H1 (cell line): ENCODE measurements at regions not wholly inside any gene's neighbourhood (a gene's known extent, or its start where the extent isn't known, plus 50 kb on each side); places are given as distances from the start of the nearest gene placed in this dataset.

Experiments
- CTCF ChIA-PET: fragments of 300-600 bp; sonication (Branson Sonifier 250); formaldehyde crosslinking; loops from one replicate; lab custom pipeline; 2021; ENCODE audit not compliant: partially characterized antibody; lab: Charles Lee
- POLR2A ChIA-PET: fragments of 300-600 bp; sonication (Branson Sonifier 250); formaldehyde crosslinking; loops from one replicate; lab custom pipeline; 2021; ENCODE audit warnings: inconsistent platforms; ENCODE audit not compliant: partially characterized antibody; lab: Charles Lee
- DNase-seq, 2 experiments: peaks; one replicate each; pipeline versions ENCODE4 v3.0.0 to v3.0.0-alpha.2; 2010 to 2022; ENCODE audit warnings: low spot score in 2 of 2, low read depth in 1 of 2, mixed read lengths in 1 of 2
- FAIRE-seq: peaks from 2 replicates; lab custom pipeline; 2011; peaks lifted over from hg19 to GRCh38; lab: Jason Lieb, UNC
- H2AFZ ChIP-seq: 2 replicates; pipeline ENCODE4 v1.8.1; 2012; ENCODE audit warnings: low read length, inconsistent platforms
- H2AK5ac ChIP-seq: 2 replicates; pipeline ENCODE4 v1.6.1; 2013; ENCODE audit warnings: low read depth, low read length
- H2BK120ac ChIP-seq: replicated peaks from 2 replicates; pipeline ENCODE3; 2013; ENCODE audit warnings: low read depth, low read length, inconsistent platforms
- H2BK12ac ChIP-seq: 2 replicates; pipeline ENCODE4 v1.6.1; 2013; ENCODE audit warnings: low read depth, low read length
- H2BK15ac ChIP-seq: 2 replicates; pipeline ENCODE4 v1.6.1; 2013; ENCODE audit warnings: low read length
- H2BK20ac ChIP-seq: 2 replicates; pipeline ENCODE4 v1.6.1; 2013; ENCODE audit warnings: low read length
- H2BK5ac ChIP-seq: 2 replicates; pipeline ENCODE4 v1.6.1; 2013; ENCODE audit warnings: low read depth, low read length
- H3K14ac ChIP-seq: 2 replicates; pipeline ENCODE4 v1.6.1; 2013; ENCODE audit warnings: inconsistent platforms; ENCODE audit not compliant: insufficient read length
- H3K18ac ChIP-seq: 2 replicates; pipeline ENCODE4 v1.6.1; 2013; ENCODE audit warnings: low read length; ENCODE audit errors: extremely low read depth
- H3K23ac ChIP-seq: 2 replicates; pipeline ENCODE4 v1.6.1; 2013; ENCODE audit warnings: inconsistent platforms; ENCODE audit not compliant: insufficient read length
- H3K23me2 ChIP-seq: 2 replicates; pipeline ENCODE4 v1.6.1; 2013; ENCODE audit warnings: low read depth, low read length
- H3K27ac ChIP-seq: 2 replicates; pipeline ENCODE4 v1.6.1; 2011; ENCODE audit warnings: low read depth, low read length, inconsistent platforms
- H3K27me3 ChIP-seq, 4 experiments: replicated peaks in 1 of 4; 1 replicate in 1 of 4; 2 replicates in 3 of 4; pipeline versions ENCODE4 v1.6.1 to v1.8.1; 2011 to 2013; ENCODE audit warnings: low read length in 3 of 4, mild to moderate bottlenecking in 3 of 4, inconsistent platforms in 2 of 4, mixed read lengths in 2 of 4, moderate library complexity in 1 of 4; ENCODE audit not compliant: control insufficient read depth in 3 of 4, insufficient read depth in 3 of 4; ENCODE audit errors: extremely low read depth in 1 of 4
- H3K36me3 ChIP-seq, 4 experiments: 2 replicates each; pipeline versions ENCODE4 v1.6.1 to v1.8.1; 2011 to 2013; ENCODE audit warnings: mild to moderate bottlenecking in 4 of 4, low read length in 3 of 4, moderate library complexity in 2 of 4, control low read depth in 1 of 4, inconsistent platforms in 1 of 4; ENCODE audit not compliant: insufficient read depth in 4 of 4, control insufficient read depth in 2 of 4
- H3K4ac ChIP-seq: replicated peaks from 2 replicates; pipeline ENCODE3; 2013; ENCODE audit warnings: low read length, low read depth, mixed read lengths, inconsistent platforms; ENCODE audit not compliant: insufficient read length
- H3K4me1 ChIP-seq, 4 experiments: replicated peaks in 1 of 4; 1 replicate in 1 of 4; 2 replicates in 3 of 4; pipeline versions ENCODE4 v1.6.1 to v1.8.1; 2011 to 2013; ENCODE audit warnings: low read length in 3 of 4, inconsistent platforms in 2 of 4, mixed read lengths in 1 of 4; ENCODE audit not compliant: insufficient read depth in 4 of 4, control insufficient read depth in 3 of 4
- H3K4me2 ChIP-seq, 2 experiments: 2 replicates each; pipeline versions ENCODE4 v1.6.1 to v1.8.1; 2011 to 2013; ENCODE audit warnings: low read depth in 2 of 2, low read length in 2 of 2, control low read depth in 1 of 2, inconsistent platforms in 1 of 2, mild to moderate bottlenecking in 1 of 2; ENCODE audit not compliant: insufficient read depth in 1 of 2
- H3K4me3 ChIP-seq, 4 experiments: fragments of 200-600, 300-600 bp in 1 of 4; sonication (generic), shearing (Covaris generic), sonication (Bioruptor Twin) in 1 of 4; 2 replicates each; pipeline versions ENCODE4 v1.5.1 to v1.8.1; 2011 to 2016; ENCODE audit warnings: low read length in 4 of 4, low read depth in 3 of 4, control low read depth in 2 of 4, inconsistent platforms in 2 of 4, mild to moderate bottlenecking in 2 of 4, mixed read lengths in 1 of 4, moderate library complexity in 1 of 4; ENCODE audit not compliant: insufficient read depth in 2 of 4; ENCODE audit errors: extremely low read depth in 1 of 4
- H3K56ac ChIP-seq: replicated peaks from 2 replicates; pipeline ENCODE3; 2013; ENCODE audit warnings: low read depth, mild to moderate bottlenecking, mixed read lengths, low read length, inconsistent platforms; ENCODE audit not compliant: insufficient read length
- H3K79me1 ChIP-seq: 2 replicates; pipeline ENCODE4 v1.6.1; 2013; ENCODE audit warnings: low read depth, low read length, control low read depth
- H3K79me2 ChIP-seq, 2 experiments: 2 replicates each; pipeline versions ENCODE4 v1.6.1 to v1.8.1; 2012 to 2013; ENCODE audit warnings: low read length in 2 of 2, mild to moderate bottlenecking in 2 of 2, inconsistent platforms in 1 of 2; ENCODE audit not compliant: insufficient read depth in 2 of 2, control insufficient read depth in 1 of 2
- H3K9ac ChIP-seq, 4 experiments: replicated peaks in 1 of 4; 1 replicate in 1 of 4; 2 replicates in 3 of 4; pipeline versions ENCODE4 v1.6.1 to v1.8.1; 2011 to 2013; ENCODE audit warnings: low read depth in 3 of 4, low read length in 3 of 4, control low read depth in 2 of 4, mild to moderate bottlenecking in 2 of 4, moderate library complexity in 2 of 4, inconsistent platforms in 1 of 4; ENCODE audit errors: extremely low read depth in 1 of 4
- H3K9me3 ChIP-seq, 2 experiments: 2 replicates each; pipeline versions ENCODE4 v1.6.1 to v1.8.1; 2012 to 2013; ENCODE audit warnings: mild to moderate bottlenecking in 2 of 2, moderate library complexity in 2 of 2, control low read depth in 1 of 2, inconsistent platforms in 1 of 2, low read depth in 1 of 2, low read length in 1 of 2, mixed read lengths in 1 of 2; ENCODE audit not compliant: insufficient read depth in 2 of 2
- H4K20me1 ChIP-seq, 2 experiments: replicated peaks in 1 of 2; 2 replicates each; pipeline versions ENCODE3 to v1.8.1; 2011 to 2013; ENCODE audit warnings: inconsistent platforms in 2 of 2, low read length in 2 of 2, mild to moderate bottlenecking in 1 of 2; ENCODE audit not compliant: insufficient read depth in 2 of 2, control insufficient read depth in 1 of 2
- H4K5ac ChIP-seq: 2 replicates; pipeline ENCODE4 v1.6.1; 2013; ENCODE audit warnings: low read length, low read depth, mixed read lengths, inconsistent platforms; ENCODE audit not compliant: insufficient read length
- H4K8ac ChIP-seq: 2 replicates; pipeline ENCODE4 v1.8.0; 2013; ENCODE audit warnings: mild to moderate bottlenecking, moderate library complexity, low read length, inconsistent platforms; ENCODE audit not compliant: insufficient read depth; ENCODE audit errors: extremely low read depth
- H4K91ac ChIP-seq: replicated peaks from 2 replicates; pipeline ENCODE3; 2013; ENCODE audit warnings: low read length, mixed read lengths, inconsistent platforms; ENCODE audit not compliant: insufficient read length
- EP300 ChIP-seq, 2 experiments: IDR thresholded peaks; 1 replicate in 1 of 2; 2 replicates in 1 of 2; pipeline ENCODE4 v1.6.1; 2011 to 2012; ENCODE audit warnings: low read depth in 2 of 2, low read length in 2 of 2, mild to moderate bottlenecking in 2 of 2, borderline replicate concordance in 1 of 2, inconsistent platforms in 1 of 2, moderate library complexity in 1 of 2
- MAFK ChIP-seq: IDR thresholded peaks from 2 replicates; pipeline ENCODE4 v1.6.1; 2012; ENCODE audit warnings: low read depth, mild to moderate bottlenecking, improper control_type of control experiment, low read length
- SIRT6 ChIP-seq: IDR thresholded peaks from one replicate; pipeline ENCODE4 v1.7.1; 2012; ENCODE audit warnings: low read length, inconsistent platforms
- WGBS, 2 experiments: shearing (Covaris generic) in 1 of 2; methylation state at CpG; one replicate each; pipeline versions ENCODE4 v1.1.6 to v1.1.7; 2013 to 2015; ENCODE audit warnings: low lambda C conversion rate in 2 of 2, mixed read lengths in 2 of 2, inconsistent platforms in 1 of 2, low coverage in 1 of 2, missing lambda C conversion rate in 1 of 2; ENCODE audit not compliant: insufficient replicate concordance in 2 of 2, insufficient coverage in 1 of 2, insufficient read length in 1 of 2; ENCODE audit errors: extremely low coverage in 1 of 2, missing lambda C conversion rate in 1 of 2; 5-methylcytosine and 5-hydroxymethylcytosine counted together

DNA sequence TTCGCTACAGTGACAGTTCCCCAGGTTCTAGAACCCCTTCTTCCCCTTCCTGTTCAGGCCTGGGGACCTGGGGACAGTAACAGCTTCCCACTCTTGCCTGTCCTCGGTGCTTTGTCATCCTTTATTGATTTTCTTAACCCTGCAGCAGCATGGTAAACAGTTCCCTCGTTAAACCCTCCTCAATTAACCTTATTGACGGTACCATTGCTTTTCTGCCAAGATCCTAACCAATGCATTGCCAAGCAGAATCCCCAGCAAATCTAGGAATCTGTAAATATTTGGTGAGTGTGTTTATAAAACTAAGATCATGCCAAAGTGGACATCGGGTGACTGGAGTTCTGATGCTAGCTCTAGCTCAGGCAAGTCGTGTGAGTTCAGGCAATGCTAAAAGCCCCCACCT, 99.6 kb upstream of the KAZN start:
- Histone ChIP-seq H2BK15ac (no peak overlapping the region), H3K79me2 (no peaks in the 10 kb centered on the region), H3K9me3 (no peaks in the 10 kb centered on the region), H4K5ac (no peak overlapping the region), H3K14ac (no peak overlapping the region), H3K36me3 (no peaks in the 10 kb centered on the region), H2AFZ (no peak overlapping the region), H2BK20ac (no peak overlapping the region), H4K91ac (no peak overlapping the region), H2BK5ac (no peak overlapping the region), H2BK12ac (no peak overlapping the region), H3K27me3 (peaks cover 0 to 2% (median under 1%) of the 10 kb centered on the region in 4 experiments; a peak in 1 of 7 replicates), H3K4ac (no peak overlapping the region), H3K23ac (no peak overlapping the region), H3K79me1 (no peaks in the 10 kb centered on the region), H3K4me2 (no peak overlapping the region), H3K4me3 (no peak overlapping the region), H3K27ac (no peak overlapping the region), H3K23me2 (no peaks in the 10 kb centered on the region), H3K9ac (no peak overlapping the region), H3K18ac (no peak overlapping the region), H3K56ac (no peak overlapping the region), H2BK120ac (no peak overlapping the region), H3K4me1 (peaks cover 0 to 1% (median 0%) of the 10 kb centered on the region in 4 experiments; a peak in 1 of 7 replicates), H4K8ac (no peak overlapping the region), H4K20me1 (no peaks in the 10 kb centered on the region), H2AK5ac (no peak overlapping the region)
- DNase-seq (no peak), FAIRE-seq (no peak)
- POLR2A ChIA-PET, result interaction anchor here (1.4 kb wide), 1 partner anchor 20 kb away, joined by 3 read pairs; no protein-coding TSS in a partner anchor
- CTCF ChIA-PET, result interaction anchor here (0.9 to 1.5 kb wide), 5 partner anchors 11 to 385 kb away, joined by 3 to 4 read pairs (median 3); no protein-coding TSS in a partner anchor
- WGBS, 2 experiments, result 82% methylated on average over 6 of the region's 6 CpGs; no CpG with 5 or more reads in 1 of the 2 experiments
- TF ChIP-seq EP300 (IDR thresholded peaks at IDR 0.05; ENCODE audit: borderline replicate concordance in 1 of 2, low read depth in 2 of 2, low read length in 2 of 2) (no peak), MAFK (no peak), SIRT6 (no peak)
